WTC11 (cell line): ENCODE measurements at regions not wholly inside any gene's neighbourhood (a gene's known extent, or its start where the extent isn't known, plus 50 kb on each side); places are given as distances from the start of the nearest gene placed in this dataset.

ENCODE experiments used
- ATF1 ChIP-seq: sonication (generic); formaldehyde crosslinking; IDR thresholded peaks from 2 replicates; pipeline ENCODE4 v1.8.1; 2023; ENCODE audit warnings: mild to moderate bottlenecking, moderate library complexity, missing genetic modification reagents
- ELF4 ChIP-seq: sonication (generic); formaldehyde crosslinking; IDR thresholded peaks from 2 replicates; pipeline ENCODE4 v1.8.1; 2022; ENCODE audit warnings: low read depth, mild to moderate bottlenecking, moderate library complexity, missing genetic modification reagents
- ESRRA ChIP-seq: sonication (generic); formaldehyde crosslinking; IDR thresholded peaks from 2 replicates; pipeline ENCODE4 v1.8.1; 2022; ENCODE audit warnings: mild to moderate bottlenecking, missing genetic modification reagents, borderline replicate concordance
- GABPB1 ChIP-seq: sonication (generic); formaldehyde crosslinking; IDR thresholded peaks from 2 replicates; pipeline ENCODE4 v1.8.1; 2023; ENCODE audit warnings: mild to moderate bottlenecking, missing genetic modification reagents
- JUN ChIP-seq: sonication (generic); formaldehyde crosslinking; IDR thresholded peaks from 2 replicates; pipeline ENCODE4 v1.8.0; 2023; ENCODE audit warnings: mild to moderate bottlenecking, missing genetic modification reagents
- SP1 ChIP-seq: sonication (generic); formaldehyde crosslinking; conservative IDR thresholded peaks from 2 replicates; pipeline ENCODE4 v1.8.1; 2022; ENCODE audit warnings: missing genetic modification reagents
- ZNF121 ChIP-seq: sonication (generic); formaldehyde crosslinking; IDR thresholded peaks from 2 replicates; pipeline ENCODE4 v1.8.0; 2023; ENCODE audit warnings: missing genetic modification reagents
- TF ChIP-seq, protein P1 (sequence below): fragments of 200-600 bp; IDR thresholded peaks from 2 replicates; pipeline ENCODE4 v1.8.0; 2022; ENCODE audit warnings: antibody characterized with exemption
- TF ChIP-seq, protein P2 (sequence below): sonication (generic); formaldehyde crosslinking; IDR thresholded peaks from 2 replicates; pipeline ENCODE4 v1.8.1; 2023; ENCODE audit warnings: mild to moderate bottlenecking, missing genetic modification reagents, moderate library complexity
- TF ChIP-seq, protein P3 (sequence below): sonication (generic); formaldehyde crosslinking; IDR thresholded peaks from 2 replicates; pipeline ENCODE4 v1.8.0; 2022; ENCODE audit warnings: mild to moderate bottlenecking, missing genetic modification reagents
- TF ChIP-seq, protein P4 (sequence below): sonication (generic); formaldehyde crosslinking; IDR thresholded peaks from 2 replicates; pipeline ENCODE4 v1.8.1; 2023; ENCODE audit warnings: mild to moderate bottlenecking, moderate library complexity, missing genetic modification reagents

DNA sequence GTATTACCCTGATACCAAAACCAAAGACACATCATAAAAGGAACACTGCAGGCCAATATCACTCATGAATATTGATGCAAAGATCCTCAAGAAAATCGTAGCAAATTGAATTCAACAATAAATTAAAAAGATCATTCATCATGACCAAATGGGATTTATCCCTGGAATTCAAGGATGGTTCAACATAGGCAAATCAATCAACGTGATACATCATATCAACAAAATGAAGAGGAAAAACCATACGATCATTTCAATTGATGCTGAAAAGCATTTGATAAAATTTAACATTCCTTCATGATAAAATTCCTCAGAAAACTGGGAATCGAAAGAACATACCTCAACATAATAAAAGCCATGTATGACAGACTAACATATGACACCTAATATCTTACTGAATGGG, 52.7 kb upstream of the STARD8 start:
- TF ChIP-seq, protein P1, sequence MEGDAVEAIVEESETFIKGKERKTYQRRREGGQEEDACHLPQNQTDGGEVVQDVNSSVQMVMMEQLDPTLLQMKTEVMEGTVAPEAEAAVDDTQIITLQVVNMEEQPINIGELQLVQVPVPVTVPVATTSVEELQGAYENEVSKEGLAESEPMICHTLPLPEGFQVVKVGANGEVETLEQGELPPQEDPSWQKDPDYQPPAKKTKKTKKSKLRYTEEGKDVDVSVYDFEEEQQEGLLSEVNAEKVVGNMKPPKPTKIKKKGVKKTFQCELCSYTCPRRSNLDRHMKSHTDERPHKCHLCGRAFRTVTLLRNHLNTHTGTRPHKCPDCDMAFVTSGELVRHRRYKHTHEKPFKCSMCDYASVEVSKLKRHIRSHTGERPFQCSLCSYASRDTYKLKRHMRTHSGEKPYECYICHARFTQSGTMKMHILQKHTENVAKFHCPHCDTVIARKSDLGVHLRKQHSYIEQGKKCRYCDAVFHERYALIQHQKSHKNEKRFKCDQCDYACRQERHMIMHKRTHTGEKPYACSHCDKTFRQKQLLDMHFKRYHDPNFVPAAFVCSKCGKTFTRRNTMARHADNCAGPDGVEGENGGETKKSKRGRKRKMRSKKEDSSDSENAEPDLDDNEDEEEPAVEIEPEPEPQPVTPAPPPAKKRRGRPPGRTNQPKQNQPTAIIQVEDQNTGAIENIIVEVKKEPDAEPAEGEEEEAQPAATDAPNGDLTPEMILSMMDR = no peak
- TF ChIP-seq ZNF121 (CRISPR knock-in tag) (no peak), GABPB1 (CRISPR knock-in tag) (no peak), SP1 (CRISPR knock-in tag) (no peak), ELF4 (no peak), JUN (CRISPR knock-in tag) (no peak), ATF1 (CRISPR knock-in tag) (no peak), ESRRA (CRISPR knock-in tag) (no peak)
- TF ChIP-seq, protein P2, sequence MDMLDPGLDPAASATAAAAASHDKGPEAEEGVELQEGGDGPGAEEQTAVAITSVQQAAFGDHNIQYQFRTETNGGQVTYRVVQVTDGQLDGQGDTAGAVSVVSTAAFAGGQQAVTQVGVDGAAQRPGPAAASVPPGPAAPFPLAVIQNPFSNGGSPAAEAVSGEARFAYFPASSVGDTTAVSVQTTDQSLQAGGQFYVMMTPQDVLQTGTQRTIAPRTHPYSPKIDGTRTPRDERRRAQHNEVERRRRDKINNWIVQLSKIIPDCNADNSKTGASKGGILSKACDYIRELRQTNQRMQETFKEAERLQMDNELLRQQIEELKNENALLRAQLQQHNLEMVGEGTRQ (CRISPR knock-in tag) = no peak
- TF ChIP-seq, protein P3, sequence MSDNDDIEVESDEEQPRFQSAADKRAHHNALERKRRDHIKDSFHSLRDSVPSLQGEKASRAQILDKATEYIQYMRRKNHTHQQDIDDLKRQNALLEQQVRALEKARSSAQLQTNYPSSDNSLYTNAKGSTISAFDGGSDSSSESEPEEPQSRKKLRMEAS (CRISPR knock-in tag) = no peak
- TF ChIP-seq, protein P4, sequence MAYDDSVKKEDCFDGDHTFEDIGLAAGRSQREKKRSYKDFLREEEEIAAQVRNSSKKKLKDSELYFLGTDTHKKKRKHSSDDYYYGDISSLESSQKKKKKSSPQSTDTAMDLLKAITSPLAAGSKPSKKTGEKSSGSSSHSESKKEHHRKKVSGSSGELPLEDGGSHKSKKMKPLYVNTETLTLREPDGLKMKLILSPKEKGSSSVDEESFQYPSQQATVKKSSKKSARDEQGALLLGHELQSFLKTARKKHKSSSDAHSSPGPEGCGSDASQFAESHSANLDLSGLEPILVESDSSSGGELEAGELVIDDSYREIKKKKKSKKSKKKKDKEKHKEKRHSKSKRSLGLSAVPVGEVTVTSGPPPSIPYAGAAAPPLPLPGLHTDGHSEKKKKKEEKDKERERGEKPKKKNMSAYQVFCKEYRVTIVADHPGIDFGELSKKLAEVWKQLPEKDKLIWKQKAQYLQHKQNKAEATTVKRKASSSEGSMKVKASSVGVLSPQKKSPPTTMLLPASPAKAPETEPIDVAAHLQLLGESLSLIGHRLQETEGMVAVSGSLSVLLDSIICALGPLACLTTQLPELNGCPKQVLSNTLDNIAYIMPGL (CRISPR knock-in tag) = no peak
